SK-N-SH (cell line): ENCODE measurements at regions not wholly inside any gene's neighbourhood (a gene's known extent, or its start where the extent isn't known, plus 50 kb on each side); places are given as distances from the start of the nearest gene placed in this dataset.

ENCODE experiments used
- EZH2phosphoT487 ChIP-seq: fragments of 200-600 bp; sonication (generic); IDR thresholded peaks from 2 replicates; pipeline ENCODE4 v1.6.1; 2017; ENCODE audit warnings: low read depth, mixed run types, mild to moderate bottlenecking, antibody characterized with exemption, moderate library complexity, borderline replicate concordance
- GATA2 ChIP-seq: sonication (generic); formaldehyde crosslinking; IDR thresholded peaks from 2 replicates; pipeline ENCODE4 v1.5.0; 2020; ENCODE audit warnings: mild to moderate bottlenecking, missing genetic modification reagents
- RCOR1 ChIP-seq: fragments of 150-350 bp; IDR thresholded peaks from 2 replicates; pipeline ENCODE4 v1.6.1; 2017; ENCODE audit warnings: antibody characterized with exemption, low read length
- TAF1 ChIP-seq: IDR thresholded peaks from 2 replicates; pipeline ENCODE4 v1.6.1; 2012; ENCODE audit warnings: low read depth, mild to moderate bottlenecking, low read length, moderate library complexity, borderline replicate concordance
- TF ChIP-seq, protein P1 (sequence below): fragments of 200-600 bp; sonication (generic); IDR thresholded peaks from 2 replicates; pipeline ENCODE4 v1.6.1; 2017; ENCODE audit warnings: antibody characterized with exemption, mild to moderate bottlenecking, moderate library complexity
- TF ChIP-seq, protein P2 (sequence below): fragments of 150-350 bp; IDR thresholded peaks from 2 replicates; pipeline ENCODE4 v1.6.1; 2016; ENCODE audit warnings: mild to moderate bottlenecking, low read depth, low read length
- TF ChIP-seq, protein P3 (sequence below): IDR thresholded peaks from 2 replicates; pipeline ENCODE4 v1.4.0; 2012; ENCODE audit warnings: low read depth

DNA sequence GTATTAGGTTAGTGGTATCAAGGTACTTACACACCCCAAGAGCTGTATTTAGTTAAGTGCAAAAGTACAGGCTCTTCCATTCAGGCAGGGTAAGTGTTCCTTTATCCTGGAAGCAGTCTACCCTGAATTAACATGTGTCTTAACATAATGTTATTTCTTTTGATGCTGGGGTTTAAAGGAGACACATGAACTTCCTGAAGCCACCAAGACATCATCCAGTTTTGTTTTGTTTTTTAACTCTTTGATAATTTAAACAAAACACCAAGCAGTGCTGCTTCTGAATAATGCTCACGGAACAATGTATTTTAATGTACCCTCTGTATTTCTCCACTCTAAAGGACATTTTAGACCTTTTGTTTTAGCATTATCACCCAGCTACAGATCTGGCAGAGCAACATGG lies 50.5 kb upstream of the PLCB4 start:
- TF ChIP-seq RCOR1 (no peak), GATA2 (CRISPR knock-in tag) (no peak), TAF1 (no peak), EZH2phosphoT487 (no peak)
- TF ChIP-seq, protein P1, sequence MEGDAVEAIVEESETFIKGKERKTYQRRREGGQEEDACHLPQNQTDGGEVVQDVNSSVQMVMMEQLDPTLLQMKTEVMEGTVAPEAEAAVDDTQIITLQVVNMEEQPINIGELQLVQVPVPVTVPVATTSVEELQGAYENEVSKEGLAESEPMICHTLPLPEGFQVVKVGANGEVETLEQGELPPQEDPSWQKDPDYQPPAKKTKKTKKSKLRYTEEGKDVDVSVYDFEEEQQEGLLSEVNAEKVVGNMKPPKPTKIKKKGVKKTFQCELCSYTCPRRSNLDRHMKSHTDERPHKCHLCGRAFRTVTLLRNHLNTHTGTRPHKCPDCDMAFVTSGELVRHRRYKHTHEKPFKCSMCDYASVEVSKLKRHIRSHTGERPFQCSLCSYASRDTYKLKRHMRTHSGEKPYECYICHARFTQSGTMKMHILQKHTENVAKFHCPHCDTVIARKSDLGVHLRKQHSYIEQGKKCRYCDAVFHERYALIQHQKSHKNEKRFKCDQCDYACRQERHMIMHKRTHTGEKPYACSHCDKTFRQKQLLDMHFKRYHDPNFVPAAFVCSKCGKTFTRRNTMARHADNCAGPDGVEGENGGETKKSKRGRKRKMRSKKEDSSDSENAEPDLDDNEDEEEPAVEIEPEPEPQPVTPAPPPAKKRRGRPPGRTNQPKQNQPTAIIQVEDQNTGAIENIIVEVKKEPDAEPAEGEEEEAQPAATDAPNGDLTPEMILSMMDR, result no peak
- TF ChIP-seq, protein P2, sequence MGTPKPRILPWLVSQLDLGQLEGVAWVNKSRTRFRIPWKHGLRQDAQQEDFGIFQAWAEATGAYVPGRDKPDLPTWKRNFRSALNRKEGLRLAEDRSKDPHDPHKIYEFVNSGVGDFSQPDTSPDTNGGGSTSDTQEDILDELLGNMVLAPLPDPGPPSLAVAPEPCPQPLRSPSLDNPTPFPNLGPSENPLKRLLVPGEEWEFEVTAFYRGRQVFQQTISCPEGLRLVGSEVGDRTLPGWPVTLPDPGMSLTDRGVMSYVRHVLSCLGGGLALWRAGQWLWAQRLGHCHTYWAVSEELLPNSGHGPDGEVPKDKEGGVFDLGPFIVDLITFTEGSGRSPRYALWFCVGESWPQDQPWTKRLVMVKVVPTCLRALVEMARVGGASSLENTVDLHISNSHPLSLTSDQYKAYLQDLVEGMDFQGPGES, result no peak
- TF ChIP-seq, protein P3, sequence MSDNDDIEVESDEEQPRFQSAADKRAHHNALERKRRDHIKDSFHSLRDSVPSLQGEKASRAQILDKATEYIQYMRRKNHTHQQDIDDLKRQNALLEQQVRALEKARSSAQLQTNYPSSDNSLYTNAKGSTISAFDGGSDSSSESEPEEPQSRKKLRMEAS, result no peak
